SK-N-SH (cell line): ENCODE measurements at regions not wholly inside any gene's neighbourhood (a gene's known extent, or its start where the extent isn't known, plus 50 kb on each side); places are given as distances from the start of the nearest gene placed in this dataset.

Experiments used
- CTCF ChIA-PET: fragments of 300-600, 350-600 bp; formaldehyde crosslinking; extraction: SDS; loops from one replicate; lab custom pipeline; 2021; lab: Yijun Ruan, JAX
- POLR2A ChIA-PET: fragments of 350-600 bp; sonication (Branson Sonifier 250); formaldehyde crosslinking; extraction: SDS; loops from one replicate; lab custom pipeline; 2020; ENCODE audit warnings: antibody characterized with exemption, inconsistent platforms; lab: Yijun Ruan, JAX
- DNase-seq: peaks from one replicate; pipeline ENCODE4 v3.0.0; 2012
- H2AFZ ChIP-seq: fragments of 200-600 bp; sonication (generic); 2 replicates; pipeline ENCODE4 v1.8.1; 2016; ENCODE audit warnings: antibody characterized with exemption, mild to moderate bottlenecking, low read depth
- H3F3A ChIP-seq: fragments of 200-600 bp; sonication (generic); replicated peaks from 2 replicates; pipeline ENCODE3; 2016; ENCODE audit warnings: antibody characterized with exemption, mild to moderate bottlenecking; ENCODE audit not compliant: insufficient read depth
- H3K27ac ChIP-seq, 2 experiments: fragments of 200-500 bp in 1 of 2; fragments of 200-600 bp in 1 of 2; sonication (Bioruptor generic) in 1 of 2; sonication (generic), shearing (Covaris generic) in 1 of 2; 2 replicates each; pipeline versions ENCODE4 v1.5.1 to v1.6.1; 2014 to 2016; ENCODE audit warnings: low read depth in 2 of 2, inconsistent platforms in 1 of 2, low read length in 1 of 2, mild to moderate bottlenecking in 1 of 2, mixed read lengths in 1 of 2
- H3K27me3 ChIP-seq: fragments of 200-600 bp; sonication (generic), shearing (Covaris generic); 2 replicates; pipeline ENCODE4 v1.6.1; 2016; ENCODE audit warnings: mixed run types; ENCODE audit not compliant: insufficient read depth
- H3K36me3 ChIP-seq, 2 experiments: fragments of 200-500 bp in 1 of 2; fragments of 200-600 bp in 1 of 2; sonication (Bioruptor generic) in 1 of 2; sonication (generic) in 1 of 2; replicated peaks in 1 of 2; 2 replicates each; pipeline versions ENCODE3 to v1.5.1; 2014 to 2016; ENCODE audit warnings: low read length in 1 of 2, mild to moderate bottlenecking in 1 of 2; ENCODE audit not compliant: insufficient read depth in 2 of 2, control insufficient read depth in 1 of 2
- H3K4me1 ChIP-seq, 2 experiments: fragments of 200-500 bp in 1 of 2; fragments of 200-600 bp in 1 of 2; sonication (Bioruptor generic) in 1 of 2; sonication (generic), shearing (Covaris generic) in 1 of 2; 2 replicates each; pipeline versions ENCODE4 v1.5.1 to v1.6.1; 2014 to 2016; ENCODE audit warnings: low read depth in 1 of 2, low read length in 1 of 2, mixed run types in 1 of 2; ENCODE audit not compliant: insufficient read depth in 2 of 2, control insufficient read depth in 1 of 2
- H3K4me2 ChIP-seq: fragments of 200-600 bp; sonication (generic), shearing (Covaris generic); 2 replicates; pipeline ENCODE4 v1.6.1; 2017; ENCODE audit warnings: mixed run types
- H3K4me3 ChIP-seq, 2 experiments: fragments of 200-500 bp in 1 of 2; fragments of 200-600 bp in 1 of 2; sonication (Bioruptor generic) in 1 of 2; sonication (generic), shearing (Covaris generic) in 1 of 2; 2 replicates each; pipeline versions ENCODE4 v1.5.1 to v1.8.1; 2014 to 2016; ENCODE audit warnings: low read depth in 2 of 2, inconsistent platforms in 1 of 2, low read length in 1 of 2, mild to moderate bottlenecking in 1 of 2, mixed read lengths in 1 of 2, moderate library complexity in 1 of 2
- H3K79me2 ChIP-seq: fragments of 200-600 bp; sonication (generic); 2 replicates; pipeline ENCODE4 v1.8.1; 2017; ENCODE audit warnings: mild to moderate bottlenecking; ENCODE audit not compliant: insufficient read depth
- H3K9ac ChIP-seq: fragments of 200-600 bp; sonication (generic); 2 replicates; pipeline ENCODE4 v1.6.1; 2017; ENCODE audit warnings: mixed run types
- H3K9me2 ChIP-seq: fragments of 200-600 bp; sonication (generic); 2 replicates; pipeline ENCODE4 v1.6.1; 2017; ENCODE audit warnings: mixed run types
- H3K9me3 ChIP-seq: fragments of 200-600 bp; sonication (generic); 2 replicates; pipeline ENCODE4 v1.6.1; 2017; ENCODE audit warnings: mixed run types, mild to moderate bottlenecking, moderate library complexity
- H4K20me1 ChIP-seq: fragments of 200-600 bp; sonication (generic); 2 replicates; pipeline ENCODE4 v1.6.1; 2017; ENCODE audit warnings: mild to moderate bottlenecking, mixed run types; ENCODE audit not compliant: insufficient read depth
- CHD2 ChIP-seq: fragments of 150-350 bp; IDR thresholded peaks from 2 replicates; pipeline ENCODE4 v1.6.1; 2018; ENCODE audit warnings: low read length; ENCODE audit not compliant: partially characterized antibody
- EP300 ChIP-seq, 2 experiments: IDR thresholded peaks; 2 replicates each; pipeline versions ENCODE4 v1.4.0 to v1.6.1; 2012; ENCODE audit warnings: borderline replicate concordance in 1 of 2, low read depth in 1 of 2, low read length in 1 of 2
- FOXM1 ChIP-seq: IDR thresholded peaks from 2 replicates; pipeline ENCODE4 v1.4.0; 2012; ENCODE audit warnings: low read depth, mild to moderate bottlenecking
- GATA2 ChIP-seq: sonication (generic); formaldehyde crosslinking; IDR thresholded peaks from 2 replicates; pipeline ENCODE4 v1.5.0; 2020; ENCODE audit warnings: mild to moderate bottlenecking, missing genetic modification reagents
- MAX ChIP-seq: IDR thresholded peaks from 2 replicates; pipeline ENCODE4 v1.4.0; 2012; ENCODE audit warnings: low read depth
- MXI1 ChIP-seq: IDR thresholded peaks from 2 replicates; pipeline ENCODE4 v1.6.1; 2012; ENCODE audit warnings: mild to moderate bottlenecking, low read depth, low read length, improper control_type of control experiment
- NFIC ChIP-seq: IDR thresholded peaks from 2 replicates; pipeline ENCODE4 v1.4.0; 2012; ENCODE audit warnings: borderline replicate concordance
- NRF1 ChIP-seq: IDR thresholded peaks from 2 replicates; pipeline ENCODE4 v1.6.1; 2012; ENCODE audit warnings: low read depth, mild to moderate bottlenecking, low read length
- POLR2AphosphoS5 ChIP-seq: IDR thresholded peaks from 2 replicates; pipeline ENCODE4 v1.6.1; 2012; ENCODE audit warnings: low read depth, low read length
- RAD21 ChIP-seq: IDR thresholded peaks from 2 replicates; pipeline ENCODE4 v1.6.1; 2012; ENCODE audit warnings: mild to moderate bottlenecking, low read length
- RCOR1 ChIP-seq: fragments of 150-350 bp; IDR thresholded peaks from 2 replicates; pipeline ENCODE4 v1.6.1; 2017; ENCODE audit warnings: antibody characterized with exemption, low read length
- TAF1 ChIP-seq: IDR thresholded peaks from 2 replicates; pipeline ENCODE4 v1.6.1; 2012; ENCODE audit warnings: low read depth, mild to moderate bottlenecking, low read length, moderate library complexity, borderline replicate concordance
- TCF12 ChIP-seq: IDR thresholded peaks from 2 replicates; pipeline ENCODE4 v1.4.0; 2012
- TEAD4 ChIP-seq: IDR thresholded peaks from 2 replicates; pipeline ENCODE4 v1.4.0; 2012; ENCODE audit warnings: mild to moderate bottlenecking, borderline replicate concordance; ENCODE audit not compliant: insufficient read depth
- WGBS: methylation state at CpG from one replicate; pipeline ENCODE4 v1.1.6; 2017; ENCODE audit warnings: low lambda C conversion rate; 5-methylcytosine and 5-hydroxymethylcytosine counted together
- TF ChIP-seq, protein P1 (sequence below): fragments of 150-350 bp; IDR thresholded peaks from 2 replicates; pipeline ENCODE4 v1.6.1; 2017; ENCODE audit warnings: antibody characterized with exemption, low read length, low read depth, borderline replicate concordance
- TF ChIP-seq, protein P2 (sequence below): IDR thresholded peaks from 2 replicates; pipeline ENCODE4 v1.4.0; 2012; ENCODE audit warnings: low read depth, borderline replicate concordance
- TF ChIP-seq, protein P3 (sequence below): fragments of 200-600 bp; sonication (generic); IDR thresholded peaks from 2 replicates; pipeline ENCODE4 v1.6.1; 2017; ENCODE audit warnings: antibody characterized with exemption, mild to moderate bottlenecking, moderate library complexity

DNA sequence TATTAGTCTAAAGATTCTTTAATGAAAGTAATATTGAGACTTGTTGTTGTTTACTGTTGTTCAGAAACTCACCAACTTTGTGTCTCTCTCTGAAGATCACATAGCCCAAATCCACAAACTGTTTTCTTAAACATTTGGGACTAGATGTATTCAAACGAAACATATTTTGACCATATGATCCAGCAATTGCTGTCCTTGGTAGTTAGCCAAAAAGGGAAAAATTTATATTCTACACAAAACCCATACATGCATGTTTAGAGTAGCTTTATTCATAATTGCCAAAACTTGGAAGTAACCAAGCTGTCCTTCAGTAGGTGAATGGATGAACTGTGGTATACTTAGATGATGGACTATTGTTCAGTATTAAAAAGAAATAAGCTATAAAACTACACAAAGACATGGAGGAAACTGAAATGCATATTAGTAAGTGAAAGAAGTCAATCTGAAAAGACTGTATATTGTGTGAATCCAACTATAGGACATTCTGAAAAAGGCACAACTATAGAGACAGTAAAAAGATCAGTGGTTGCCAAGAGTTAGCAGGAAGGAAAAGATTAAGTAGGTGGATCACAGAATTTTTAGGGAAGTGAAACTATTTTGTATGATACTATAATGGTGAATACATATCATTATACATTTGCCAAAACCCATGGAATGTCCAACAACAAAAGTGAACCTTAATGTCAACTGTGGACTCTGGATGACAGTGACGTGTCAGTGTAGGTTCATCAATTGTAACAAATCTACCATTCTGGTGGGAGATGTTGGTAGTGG, 442.9 kb downstream of the INSC start:
- Histone ChIP-seq H3K4me1 (no peaks in the 10 kb centered on the region; a peak in 2 of 4 replicates), H3K27me3 (no peaks in the 10 kb centered on the region), H3K79me2 (no peaks in the 10 kb centered on the region), H4K20me1 (no peaks in the 10 kb centered on the region), H3K4me2 (no peak overlapping the region), H3K9me2 (no peaks in the 10 kb centered on the region), H3F3A (no peaks in the 10 kb centered on the region), H3K9ac (no peak overlapping the region), H3K9me3 (no peaks in the 10 kb centered on the region), H3K4me3 (no peak overlapping the region), H3K36me3 (no peaks in the 10 kb centered on the region), H2AFZ (no peak overlapping the region), H3K27ac (no peak overlapping the region)
- DNase-seq = no peak
- WGBS = 11% methylated on average over 2 of the region's 2 CpGs
- POLR2A ChIA-PET = no interaction called here
- TF ChIP-seq NRF1 (no peak), NFIC (no peak), FOXM1 (no peak), MAX (no peak), GATA2 (no peak), EP300 (IDR thresholded peaks at IDR 0.05; ENCODE audit: borderline replicate concordance in 1 of 2, low read depth in 1 of 2, low read length in 1 of 2) (no peak), TCF12 (no peak), TAF1 (no peak), TEAD4 (no peak), CHD2 (no peak), RAD21 (no peak), RCOR1 (no peak), MXI1 (no peak), POLR2AphosphoS5 (no peak)
- TF ChIP-seq, protein P1, sequence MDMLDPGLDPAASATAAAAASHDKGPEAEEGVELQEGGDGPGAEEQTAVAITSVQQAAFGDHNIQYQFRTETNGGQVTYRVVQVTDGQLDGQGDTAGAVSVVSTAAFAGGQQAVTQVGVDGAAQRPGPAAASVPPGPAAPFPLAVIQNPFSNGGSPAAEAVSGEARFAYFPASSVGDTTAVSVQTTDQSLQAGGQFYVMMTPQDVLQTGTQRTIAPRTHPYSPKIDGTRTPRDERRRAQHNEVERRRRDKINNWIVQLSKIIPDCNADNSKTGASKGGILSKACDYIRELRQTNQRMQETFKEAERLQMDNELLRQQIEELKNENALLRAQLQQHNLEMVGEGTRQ = no peak
- TF ChIP-seq, protein P2, sequence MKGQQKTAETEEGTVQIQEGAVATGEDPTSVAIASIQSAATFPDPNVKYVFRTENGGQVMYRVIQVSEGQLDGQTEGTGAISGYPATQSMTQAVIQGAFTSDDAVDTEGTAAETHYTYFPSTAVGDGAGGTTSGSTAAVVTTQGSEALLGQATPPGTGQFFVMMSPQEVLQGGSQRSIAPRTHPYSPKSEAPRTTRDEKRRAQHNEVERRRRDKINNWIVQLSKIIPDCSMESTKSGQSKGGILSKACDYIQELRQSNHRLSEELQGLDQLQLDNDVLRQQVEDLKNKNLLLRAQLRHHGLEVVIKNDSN = no peak
- CTCF ChIA-PET = no interaction called here

GRCh38 chr11:15558513-15559181, 443.9 kb downstream of the INSC start:
- no peak overlapping the region for H3K4me2 ChIP-seq
- CTCF ChIA-PET = no interaction called here
- no peaks in the 10 kb centered on the region; a peak in 2 of 4 replicates for H3K4me1 ChIP-seq
- no peaks in the 10 kb centered on the region for H3K27me3 ChIP-seq
- H3F3A ChIP-seq = no peaks in the 10 kb centered on the region
- H2AFZ ChIP-seq = no peak overlapping the region
- no peaks in the 10 kb centered on the region for H3K79me2 ChIP-seq
- H3K9ac ChIP-seq = no peak overlapping the region
- no peaks in the 10 kb centered on the region for H4K20me1 ChIP-seq
- POLR2A ChIA-PET = no interaction called here
- H3K27ac ChIP-seq = no peak overlapping the region
- no peak for DNase-seq
- no peaks in the 10 kb centered on the region for H3K36me3 ChIP-seq
- TF ChIP-seq EP300 (IDR thresholded peaks at IDR 0.05; ENCODE audit: borderline replicate concordance in 1 of 2, low read depth in 1 of 2, low read length in 1 of 2) (no peak), TCF12 (no peak)
- TF ChIP-seq, protein P3, sequence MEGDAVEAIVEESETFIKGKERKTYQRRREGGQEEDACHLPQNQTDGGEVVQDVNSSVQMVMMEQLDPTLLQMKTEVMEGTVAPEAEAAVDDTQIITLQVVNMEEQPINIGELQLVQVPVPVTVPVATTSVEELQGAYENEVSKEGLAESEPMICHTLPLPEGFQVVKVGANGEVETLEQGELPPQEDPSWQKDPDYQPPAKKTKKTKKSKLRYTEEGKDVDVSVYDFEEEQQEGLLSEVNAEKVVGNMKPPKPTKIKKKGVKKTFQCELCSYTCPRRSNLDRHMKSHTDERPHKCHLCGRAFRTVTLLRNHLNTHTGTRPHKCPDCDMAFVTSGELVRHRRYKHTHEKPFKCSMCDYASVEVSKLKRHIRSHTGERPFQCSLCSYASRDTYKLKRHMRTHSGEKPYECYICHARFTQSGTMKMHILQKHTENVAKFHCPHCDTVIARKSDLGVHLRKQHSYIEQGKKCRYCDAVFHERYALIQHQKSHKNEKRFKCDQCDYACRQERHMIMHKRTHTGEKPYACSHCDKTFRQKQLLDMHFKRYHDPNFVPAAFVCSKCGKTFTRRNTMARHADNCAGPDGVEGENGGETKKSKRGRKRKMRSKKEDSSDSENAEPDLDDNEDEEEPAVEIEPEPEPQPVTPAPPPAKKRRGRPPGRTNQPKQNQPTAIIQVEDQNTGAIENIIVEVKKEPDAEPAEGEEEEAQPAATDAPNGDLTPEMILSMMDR = no peak
- H3K9me2 ChIP-seq = no peaks in the 10 kb centered on the region
- WGBS = 24% methylated on average over 2 of the region's 2 CpGs
- no peak overlapping the region for H3K4me3 ChIP-seq
- no peaks in the 10 kb centered on the region for H3K9me3 ChIP-seq
